ENCODE measurements at regions not wholly inside any gene's neighbourhood (a gene's known extent, or its start where the extent isn't known, plus 50 kb on each side); places are given as distances from the start of the nearest gene placed in this dataset.
"Not testable (repeated sequence)": the region's sequence is repeated elsewhere in the genome, so short reads cannot be mapped to it uniquely, and the experiment has no call there.

- DNase-seq: no peak
Measured at GRCh38 chr7:3164380-3164792, 120.7 kb upstream of the CARD11 start.

- no peak for DNase-seq
Measured at GRCh38 chr7:3165681-3166580, 122.3 kb upstream of the CARD11 start.

GRCh38 chr7:3167551-3167950 lies 123.9 kb upstream of the CARD11 start:
- no peak for DNase-seq

- DNase-seq: no peak
Measured at GRCh38 chr7:3168370-3168769, 124.7 kb upstream of the CARD11 start.

GRCh38 chr7:3168869-3169268 lies 125.2 kb upstream of the CARD11 start:
- no peak for DNase-seq

- DNase-seq: no peak
Measured at GRCh38 chr7:3172768-3173280, 128.2 kb upstream of the SDK1 start.

- no peak for DNase-seq
Measured at GRCh38 chr7:3174515-3175284, 126.4 kb upstream of the SDK1 start.

- DNase-seq: no peak
Measured at GRCh38 chr7:3175285-3175902, 125.7 kb upstream of the SDK1 start.

GRCh38 chr7:3176112-3177000 lies 124.7 kb upstream of the SDK1 start:
- no peak for DNase-seq

- DNase-seq: no peak
Measured at GRCh38 chr7:3177271-3177670, 123.8 kb upstream of the SDK1 start.

- no peak for DNase-seq
Measured at GRCh38 chr7:3179456-3179855, 121.6 kb upstream of the SDK1 start.

GRCh38 chr7:3180604-3181003 lies 120.4 kb upstream of the SDK1 start:
- DNase-seq: no peak

- DNase-seq: not testable (repeated sequence)
Measured at GRCh38 chr7:3182055-3182454, 119.0 kb upstream of the SDK1 start.

GRCh38 chr7:3187444-3188040 lies 113.5 kb upstream of the SDK1 start:
- no peak for DNase-seq

GRCh38 chr7:3188946-3189345 lies 112.1 kb upstream of the SDK1 start:
- DNase-seq: no peak

- DNase-seq: no peak
Measured at GRCh38 chr7:3191548-3191947, 109.5 kb upstream of the SDK1 start.

GRCh38 chr7:3192669-3193068 lies 108.4 kb upstream of the SDK1 start:
- DNase-seq: no peak

- DNase-seq: no peak
Measured at GRCh38 chr7:3193379-3194120, 107.5 kb upstream of the SDK1 start.

GRCh38 chr7:3194501-3195141 lies 106.4 kb upstream of the SDK1 start:
- no peak for DNase-seq

GRCh38 chr7:3195160-3195559 lies 105.9 kb upstream of the SDK1 start:
- no peak for DNase-seq

Data from activated CD8-positive, alpha-beta memory T cell treated with anti-CD3 and anti-CD28 coated beads, Interleukin-2, amount 50 U/mL, for 4 hours (primary cell).